Cardiac fibroblast (primary cell): ENCODE measurements at regions not wholly inside any gene's neighbourhood (a gene's known extent, or its start where the extent isn't known, plus 50 kb on each side); places are given as distances from the start of the nearest gene placed in this dataset.
"Not testable (repeated sequence)": the region's sequence is repeated elsewhere in the genome, so short reads cannot be mapped to it uniquely, and the experiment has no call there.

ENCODE experiments used
- DNase-seq, 2 donors: peaks; one replicate each; pipeline versions ENCODE4 v3.0.0 to v3.0.0-alpha.2; 2010; ENCODE audit warnings: low read depth in 2 of 2
- H3K4me3 ChIP-seq, 2 donors: replicated peaks in 1 of 2; 1 replicate in 1 of 2; 2 replicates in 1 of 2; pipeline ENCODE4 v1.5.1; 2011; ENCODE audit warnings: low read depth in 2 of 2, low read length in 2 of 2, mild to moderate bottlenecking in 2 of 2, moderate library complexity in 1 of 2
- CTCF ChIP-seq: IDR thresholded peaks from one replicate; pipeline ENCODE4 v1.5.1; 2011; ENCODE audit warnings: low read depth, mild to moderate bottlenecking, low read length, inconsistent platforms

- no peak for TF ChIP-seq CTCF
- H3K4me3 ChIP-seq = no peak overlapping the region
- DNase-seq = no peak
These were observed 86.6 kb downstream of the PHLDA1 start for GRCh38 chr12:75944905-75945432.

- no peak for TF ChIP-seq CTCF
- DNase-seq = peak; percentile 91 to 94
- no peak overlapping the region for H3K4me3 ChIP-seq
These were observed 87.3 kb downstream of the PHLDA1 start for GRCh38 chr12:75944097-75944904.

DNA sequence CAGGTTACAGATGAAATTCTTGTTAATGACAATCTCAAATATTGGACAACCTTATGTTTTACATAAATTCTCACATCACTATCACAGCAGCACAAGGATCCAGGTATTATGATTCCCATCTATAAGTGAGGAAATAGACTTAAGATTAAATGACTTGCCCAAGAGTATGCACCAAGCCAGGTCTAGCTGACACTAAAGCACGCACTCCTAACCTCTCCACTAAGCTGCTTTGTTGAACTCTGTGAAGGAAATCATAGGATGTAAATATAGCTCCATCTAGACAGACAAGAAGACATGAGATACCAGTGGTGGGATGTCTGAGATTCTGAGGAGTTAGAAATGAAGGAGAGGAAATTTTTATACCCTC is 87.9 kb downstream of the PHLDA1 start:
- TF ChIP-seq CTCF = no peak
- no peak for DNase-seq
- H3K4me3 ChIP-seq = no peak overlapping the region

- H3K4me3 ChIP-seq, DNase-seq: not testable (repeated sequence)
These were observed 89.9 kb downstream of the PHLDA1 start for GRCh38 chr12:75941661-75942060.

GRCh38 chr12:75939016-75939642 is 92.4 kb downstream of the PHLDA1 start:
- TF ChIP-seq CTCF = no peak
- no peak for DNase-seq
- no peak overlapping the region for H3K4me3 ChIP-seq

- TF ChIP-seq CTCF = no peak
- H3K4me3 ChIP-seq = no peak overlapping the region
These were observed 93.4 kb downstream of the PHLDA1 start for GRCh38 chr12:75938189-75938588.

DNA sequence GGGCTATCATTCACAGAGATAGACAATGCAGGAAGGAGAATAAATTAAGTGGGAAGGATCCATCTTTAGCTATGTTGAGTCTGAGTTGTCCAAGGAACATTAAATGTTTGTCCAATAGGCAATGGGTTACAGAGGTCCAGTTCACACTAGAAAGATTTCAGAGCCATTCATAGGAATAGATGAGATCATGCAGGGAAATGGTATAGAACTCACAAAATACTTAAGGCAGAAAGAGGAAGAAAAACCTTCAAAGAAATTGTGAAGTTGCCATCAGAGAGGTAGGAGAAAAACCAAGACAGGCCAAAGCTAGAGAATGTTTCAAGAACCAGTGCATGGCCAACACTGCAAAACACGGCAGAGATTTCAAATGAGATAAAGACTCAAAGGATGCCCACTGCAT is 94.1 kb downstream of the PHLDA1 start:
- H3K4me3 ChIP-seq = no peak overlapping the region
- DNase-seq = no peak
- no peak for TF ChIP-seq CTCF

More at GRCh38 chr12:75938189-75938588, 93.4 kb downstream of the PHLDA1 start:
- no peak for DNase-seq
